HG02852 (cell line): ENCODE measurements at regions not wholly inside any gene's neighbourhood (a gene's known extent, or its start where the extent isn't known, plus 50 kb on each side); places are given as distances from the start of the nearest gene placed in this dataset.
"Not testable (repeated sequence)": the region's sequence is repeated elsewhere in the genome, so short reads cannot be mapped to it uniquely, and the experiment has no call there.

ENCODE experiments used
- ATAC-seq: cut with Tn5 transposase; IDR thresholded peaks from one replicate; pipeline ENCODE4 v1.9.1; 2021; ENCODE audit warnings: mild to moderate bottlenecking, moderate library complexity; ENCODE audit not compliant: unreplicated experiment

GRCh38 chr9:38134611-38135237, 65.7 kb upstream of the SHB start:
- no peak for ATAC-seq

- no peak for ATAC-seq
Observed at GRCh38 chr9:38133595-38133994, 64.6 kb upstream of the SHB start.

DNA sequence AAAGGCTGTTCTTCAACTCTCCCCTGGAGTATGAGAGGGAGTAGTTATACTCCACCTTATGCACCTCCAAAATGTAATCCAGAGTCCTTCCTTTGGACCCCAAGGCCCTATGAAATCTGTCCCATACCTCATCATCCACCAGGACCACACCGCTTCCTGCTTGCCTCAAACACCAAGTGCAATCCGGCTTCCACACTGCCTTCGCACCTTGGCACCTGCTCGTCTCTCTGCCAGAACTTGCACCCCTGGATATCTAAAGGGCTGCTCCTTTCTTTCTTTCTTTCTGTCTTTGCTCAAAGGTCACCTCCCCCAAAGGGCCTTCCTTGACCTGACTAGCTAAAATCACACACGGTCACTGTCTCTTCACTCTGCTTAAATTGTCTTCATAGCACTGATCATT, 63.9 kb upstream of the SHB start:
- ATAC-seq, result no peak

- ATAC-seq, result no peak
Observed at GRCh38 chr9:38131729-38132128, 62.7 kb upstream of the SHB start.

GRCh38 chr9:38130724-38131123, 61.7 kb upstream of the SHB start:
- no peak for ATAC-seq

DNA sequence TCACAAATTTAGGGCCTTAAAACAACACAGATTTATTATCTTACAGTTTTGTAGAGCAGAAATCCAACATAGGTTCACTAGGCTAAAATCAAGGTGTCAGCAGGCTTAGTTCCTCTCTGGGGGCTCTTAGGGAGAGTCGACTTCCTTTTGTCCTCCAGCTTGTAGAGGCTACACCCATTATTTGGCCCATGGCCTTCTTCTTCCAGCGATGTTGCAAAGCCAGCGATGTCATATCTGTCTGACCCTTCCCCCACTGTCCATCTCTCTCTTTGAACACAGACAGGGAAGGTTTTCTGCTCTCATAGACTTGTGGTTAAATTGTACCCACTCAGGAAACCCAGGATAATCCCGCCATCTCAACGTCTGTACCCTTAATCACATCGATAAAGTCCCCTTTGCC, 60.3 kb upstream of the SHB start:
- no peak for ATAC-seq

DNA sequence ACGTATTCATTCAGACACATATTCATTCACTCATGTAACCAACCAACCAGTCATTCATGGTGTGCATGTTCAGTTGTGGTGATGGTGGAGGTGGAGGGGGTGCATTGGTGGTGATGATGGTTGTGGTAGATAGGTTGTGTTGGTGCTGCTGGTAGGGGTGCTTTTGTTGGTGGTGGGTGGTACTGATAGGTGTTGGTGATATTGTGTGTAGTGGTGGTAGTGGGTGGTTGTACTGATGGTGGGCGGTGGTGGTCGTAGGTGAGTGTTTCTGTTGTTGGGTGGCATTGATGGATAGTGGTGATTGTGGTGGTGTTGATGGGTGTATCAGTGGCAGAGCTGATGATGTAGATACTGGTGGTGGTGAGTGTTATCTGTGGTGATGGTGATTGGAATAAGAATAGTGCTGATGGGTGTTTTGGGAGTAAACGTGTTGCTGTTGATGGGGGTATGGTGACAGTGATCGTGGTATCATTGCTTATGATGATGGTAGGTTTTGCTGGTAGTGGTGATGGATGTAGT, 59.8 kb upstream of the SHB start:
- no peak for ATAC-seq

GRCh38 chr9:38127271-38127839, 58.3 kb upstream of the SHB start:
- ATAC-seq, result no peak

DNA sequence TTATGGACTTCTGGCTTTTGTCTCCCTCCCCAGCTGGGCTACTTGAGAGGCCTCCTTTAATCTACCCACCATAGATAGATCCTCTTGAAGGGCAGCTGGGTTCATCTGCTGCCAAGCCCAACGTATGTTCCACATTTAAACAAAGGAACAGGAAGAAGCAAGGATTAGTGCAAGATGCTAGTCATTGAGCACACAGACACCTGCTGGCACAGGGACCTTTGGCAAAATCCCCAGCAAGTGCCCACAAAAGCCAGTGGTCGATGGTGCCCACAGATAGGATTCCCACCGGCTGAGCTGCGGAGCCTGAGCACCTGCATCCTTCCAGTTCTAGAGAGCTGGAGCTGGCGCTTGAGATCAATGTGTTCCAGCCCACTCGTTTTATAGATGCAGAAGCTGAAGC, 57.7 kb upstream of the SHB start:
- ATAC-seq, result no peak

DNA sequence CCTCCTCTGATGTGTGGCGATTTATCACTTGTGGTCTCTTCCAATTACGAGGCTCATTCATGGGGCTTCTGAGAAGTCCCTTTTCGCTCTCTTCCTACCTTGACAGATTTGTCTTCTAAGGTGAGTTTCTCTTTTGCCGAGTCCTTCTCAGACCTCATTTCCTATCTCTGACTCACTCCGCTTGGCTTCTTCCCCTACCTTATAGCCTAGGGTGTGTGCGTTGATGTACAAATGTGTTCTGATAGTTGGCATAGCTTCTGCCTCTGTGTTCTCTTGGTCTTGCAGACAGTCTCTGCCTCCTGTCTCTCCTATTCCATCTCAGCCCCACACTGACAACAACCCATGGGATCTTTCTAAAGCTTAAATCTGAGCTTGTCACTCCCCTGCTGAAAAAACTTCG, 56.9 kb upstream of the SHB start:
- ATAC-seq, result no peak

- not testable (repeated sequence) for ATAC-seq
Observed at GRCh38 chr9:38123359-38123758, 54.3 kb upstream of the SHB start.

DNA sequence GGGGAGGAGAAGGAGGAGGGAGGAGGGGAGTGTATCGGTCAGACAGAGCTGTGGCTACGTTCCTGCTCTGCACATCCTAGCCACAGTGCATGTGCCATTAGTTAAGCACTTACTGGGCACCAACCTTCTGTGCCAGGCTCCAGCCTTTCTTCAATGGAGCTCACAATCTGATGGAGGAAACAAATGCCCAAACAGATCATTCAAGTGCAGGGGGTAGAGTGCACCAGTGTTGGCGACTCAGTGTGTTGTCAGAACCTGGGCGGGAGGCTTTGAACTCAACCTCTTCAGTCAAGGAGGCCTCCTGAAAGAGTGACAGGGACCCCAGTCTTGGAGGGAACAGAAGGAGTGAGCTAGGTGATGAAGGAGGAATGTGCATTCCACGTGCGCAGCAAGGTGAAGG, 51.9 kb upstream of the SHB start:
- ATAC-seq, result no peak

DNA sequence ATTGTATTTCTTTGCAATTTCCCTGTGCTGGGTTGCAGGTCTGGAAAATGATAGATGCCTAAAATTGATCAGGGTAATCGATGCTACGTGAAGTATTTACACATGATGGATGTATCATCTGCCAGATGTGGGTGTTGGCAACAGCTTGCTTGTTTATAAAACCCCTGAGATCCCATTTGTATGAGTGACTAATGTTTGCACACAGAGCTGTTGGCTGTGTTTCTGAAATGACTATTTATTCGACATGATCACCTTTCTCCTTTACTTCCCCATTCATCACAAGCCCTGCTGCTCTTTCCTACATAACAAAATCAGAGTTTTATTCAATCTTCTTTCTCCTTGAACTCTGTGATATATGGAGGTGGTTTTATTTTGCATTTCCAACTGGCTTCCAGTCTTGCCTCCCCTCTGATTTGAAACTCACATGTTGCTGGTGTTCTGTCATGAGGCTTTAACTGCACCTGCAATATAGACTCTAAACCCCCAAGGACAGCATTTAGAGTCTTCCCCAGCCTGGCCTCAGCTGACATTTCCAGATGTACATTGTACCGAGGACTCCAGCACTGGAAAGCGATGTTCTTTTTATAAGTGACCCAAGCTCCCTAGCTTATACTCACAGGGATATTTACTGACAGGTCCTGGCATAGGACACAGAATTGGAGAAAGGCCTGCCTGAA, 50.7 kb upstream of the SHB start:
- ATAC-seq, result no peak

GRCh38 chr9:38118862-38119438, 49.9 kb upstream of the SHB start:
- no peak for ATAC-seq
